GM19239 (cell line): ENCODE measurements at regions not wholly inside any gene's neighbourhood (a gene's known extent, or its start where the extent isn't known, plus 50 kb on each side); places are given as distances from the start of the nearest gene placed in this dataset.

Experiments
- DNase-seq: peaks from one replicate; pipeline ENCODE4 v3.0.0; 2011; ENCODE audit warnings: low spot score; ENCODE audit not compliant: insufficient read length
- FAIRE-seq: peaks from 2 replicates; lab custom pipeline; 2011; peaks lifted over from hg19 to GRCh38; lab: Jason Lieb, UNC

DNA sequence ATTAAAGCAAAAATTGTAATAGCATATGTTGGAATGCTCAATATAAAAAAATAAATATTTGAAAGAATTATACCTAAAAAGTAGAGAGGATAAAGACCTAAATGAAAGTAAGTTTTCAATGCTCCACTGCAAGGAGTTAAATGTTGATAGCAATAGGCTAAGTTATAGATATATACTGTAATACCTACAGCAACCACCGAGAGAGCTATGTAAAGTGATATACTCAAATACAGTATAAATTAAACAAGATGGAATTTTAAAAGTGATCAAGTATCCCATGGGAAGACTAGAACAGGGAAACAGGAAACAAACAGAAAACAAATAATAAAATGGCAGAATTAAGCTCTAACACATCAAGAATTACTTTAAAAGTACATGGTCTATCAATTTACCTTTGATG is 73.9 kb downstream of the CASP3 start:
- FAIRE-seq (no peak), DNase-seq (no peak)

DNA sequence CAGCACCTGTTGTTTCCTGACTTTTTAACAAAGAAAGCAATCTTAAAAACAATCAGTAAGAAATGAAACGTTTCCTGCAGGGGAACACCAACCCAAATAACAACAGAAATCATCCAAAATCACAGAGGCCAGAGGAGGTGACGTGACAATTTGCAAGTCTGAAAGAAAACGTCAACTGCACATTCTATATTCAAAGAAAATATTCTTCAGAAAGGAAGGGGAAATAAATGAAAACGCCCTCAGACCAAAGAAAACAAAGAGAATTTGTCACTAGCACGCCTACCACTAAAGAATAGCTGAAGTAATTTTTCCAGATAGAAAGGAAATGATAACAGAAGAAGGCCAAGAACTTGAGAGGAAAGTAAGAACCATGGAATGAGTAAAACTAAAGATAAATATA is 74.4 kb downstream of the CASP3 start:
- no peak for DNase-seq
- peak; percentile 44 for FAIRE-seq

DNA sequence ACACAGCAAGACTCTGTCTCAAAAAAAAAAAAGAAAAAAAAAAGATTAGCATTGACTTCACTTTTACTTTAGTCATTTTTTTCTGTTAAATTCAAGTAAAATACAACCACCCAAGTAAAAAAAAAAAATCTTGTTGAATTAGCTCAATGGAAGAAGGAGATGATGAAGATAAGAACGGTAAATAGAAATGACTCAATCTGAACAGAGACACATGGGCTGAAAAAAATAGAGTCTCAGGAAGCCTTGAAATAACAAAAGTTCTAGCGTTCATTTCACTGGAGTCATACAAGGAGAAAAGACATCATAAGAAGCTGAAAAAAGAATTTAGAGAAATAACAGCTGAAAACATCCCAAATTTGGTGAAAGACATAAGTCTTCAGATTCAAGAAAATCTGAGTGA is 75.5 kb downstream of the CASP3 start:
- FAIRE-seq (peak; percentile 4), DNase-seq (no peak)

DNA sequence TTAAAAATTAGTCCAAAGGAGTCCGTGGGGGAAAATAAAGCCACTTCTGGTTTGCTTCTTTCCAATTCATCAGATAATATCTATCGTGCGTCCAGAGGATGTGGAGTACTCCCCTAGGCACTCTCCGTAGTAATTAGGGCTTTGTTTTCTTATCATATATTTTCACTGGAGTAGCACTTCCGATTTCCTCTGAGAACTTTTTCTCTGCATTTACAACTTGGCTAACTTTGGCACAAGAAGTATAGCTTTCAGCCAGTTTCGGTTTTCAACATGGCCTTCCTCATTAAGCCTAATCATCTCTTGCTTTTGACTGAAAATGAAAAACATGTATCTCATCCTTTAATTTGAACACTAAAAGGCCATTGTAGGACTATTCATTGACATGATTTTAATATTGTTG is 80.5 kb downstream of the CASP3 start:
- FAIRE-seq: no peak
- no peak for DNase-seq

DNA sequence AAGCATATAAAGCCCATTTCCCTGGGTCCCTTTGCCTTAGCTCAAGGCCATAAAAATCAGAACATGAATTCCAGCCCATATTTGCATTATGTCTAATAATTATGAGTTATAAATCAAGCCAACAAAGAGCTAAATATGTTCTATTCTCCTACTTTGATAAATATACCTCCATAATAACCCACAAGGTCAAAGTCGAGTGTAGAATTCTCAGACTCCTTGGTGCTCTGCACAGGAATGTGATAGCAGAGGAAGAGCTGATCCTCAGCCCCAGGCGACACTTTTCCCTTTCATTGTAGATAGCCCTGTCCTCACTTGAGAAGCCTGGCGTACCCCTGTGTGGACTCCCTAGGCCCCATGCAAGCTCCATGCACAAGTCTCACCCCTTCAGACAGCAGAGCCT is 85.6 kb downstream of the CASP3 start:
- DNase-seq (no peak), FAIRE-seq (no peak)

DNA sequence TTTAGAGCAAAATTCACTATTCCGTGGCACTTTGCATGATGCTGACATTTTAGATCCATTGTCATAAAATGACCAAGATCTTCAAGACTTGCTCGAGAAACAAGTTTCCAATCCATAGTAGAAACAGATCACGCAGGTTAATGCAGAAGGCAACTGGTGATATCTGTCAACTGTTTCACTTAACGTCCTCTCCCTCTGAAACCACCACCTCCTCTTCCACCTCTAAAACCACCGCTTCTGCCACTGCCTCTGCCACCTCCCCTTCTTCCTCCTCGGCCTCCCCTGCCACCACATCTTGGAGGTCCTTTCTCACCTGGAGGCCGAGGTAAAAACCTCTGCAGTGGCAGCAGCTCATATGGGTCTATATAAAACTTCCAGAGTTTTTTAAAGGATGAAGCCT is 84.6 kb upstream of the IRF2 start:
- DNase-seq (no peak), FAIRE-seq (no peak)

DNA sequence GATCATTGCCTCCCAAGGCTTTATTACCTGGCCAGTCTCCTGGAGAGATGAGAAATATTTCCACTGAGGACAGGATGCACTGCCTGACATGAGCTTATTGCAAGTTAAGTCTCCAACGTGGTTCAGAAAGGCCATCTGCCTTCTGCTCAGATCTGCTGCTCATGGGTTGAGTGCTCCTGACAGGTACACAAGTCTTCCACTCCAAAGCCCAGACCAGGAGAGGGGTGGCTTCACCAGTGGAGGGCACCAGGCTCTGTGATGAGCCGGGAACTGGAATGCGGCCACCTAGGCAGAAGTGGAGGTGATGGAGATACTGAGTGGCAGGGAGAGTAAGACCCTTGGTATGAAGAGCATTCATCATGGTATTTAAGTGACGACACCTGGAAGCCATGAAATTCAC is 79.5 kb upstream of the IRF2 start:
- DNase-seq: no peak
- FAIRE-seq: no peak

DNA sequence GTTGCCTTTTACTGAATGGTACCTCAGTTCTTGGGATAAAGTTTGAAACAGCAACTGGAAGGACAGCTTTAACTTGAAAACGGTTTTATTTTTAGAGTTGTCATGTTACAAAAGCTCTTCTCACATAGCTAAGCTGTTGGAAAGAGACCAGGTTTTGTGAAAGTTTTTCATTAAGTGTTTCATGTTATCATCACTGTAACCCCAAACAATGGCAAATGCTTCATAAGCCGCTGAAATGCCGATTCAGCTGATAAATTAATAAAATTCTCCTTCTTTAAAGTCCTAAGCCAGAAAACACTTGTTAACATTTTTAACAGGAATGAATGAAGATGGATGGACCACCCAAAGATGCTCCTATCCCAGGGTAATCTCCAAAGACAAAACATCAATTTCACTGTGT is 76.1 kb upstream of the IRF2 start:
- FAIRE-seq: no peak

DNA sequence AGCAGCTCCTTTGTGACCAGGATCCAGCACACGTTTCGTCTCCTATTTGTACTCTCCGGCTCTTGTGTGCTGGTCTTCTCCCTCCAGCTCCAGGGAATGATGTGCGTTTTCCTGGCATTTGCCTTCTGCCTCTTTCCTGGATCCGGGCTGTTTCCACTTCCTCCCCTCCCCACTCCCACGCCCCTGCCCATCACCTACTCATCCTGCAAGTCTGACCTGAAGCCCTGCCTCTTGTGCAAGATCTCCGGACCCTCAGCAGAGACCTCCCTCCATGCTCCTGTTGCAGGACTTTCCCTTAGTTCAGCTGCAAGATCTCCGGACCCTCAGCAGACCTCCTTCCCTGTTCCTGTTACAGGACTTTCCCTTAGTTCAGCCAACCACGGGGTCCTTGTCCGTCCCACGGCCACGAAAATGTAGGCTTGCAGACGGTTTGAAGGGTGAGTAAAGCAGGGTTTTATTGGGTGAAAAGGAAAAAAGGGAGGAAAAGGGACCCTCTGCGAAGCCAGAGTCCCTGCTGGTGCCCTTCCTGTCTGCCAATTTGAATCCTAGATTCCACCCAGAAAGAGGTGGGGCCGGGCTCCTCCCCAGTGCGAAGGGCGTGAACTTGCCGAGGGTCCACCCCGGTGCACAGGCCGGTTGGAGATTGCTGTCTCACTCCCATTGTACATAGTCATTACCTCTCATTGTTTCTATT is 74.4 kb upstream of the IRF2 start:
- FAIRE-seq (peak; percentile 49), DNase-seq (no peak)

More for the DNA sequence above, 76.1 kb upstream of the IRF2 start:
- no peak for DNase-seq

DNA sequence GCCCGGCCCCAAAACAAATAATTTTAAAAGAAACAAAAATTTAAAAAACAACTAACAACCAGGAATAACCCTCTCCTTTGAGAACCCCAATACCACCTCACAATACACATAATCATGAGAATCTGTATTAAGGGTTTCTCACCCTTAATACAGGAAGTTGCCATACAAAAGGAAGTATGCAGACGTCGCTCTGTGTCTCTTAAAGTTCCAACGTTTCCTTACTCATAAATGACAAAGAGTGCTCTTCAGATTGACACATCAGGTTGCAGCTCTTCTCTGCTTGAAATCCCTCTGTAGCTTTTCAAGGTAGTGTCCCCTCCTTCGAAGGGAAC is 73.9 kb upstream of the IRF2 start:
- FAIRE-seq (no peak), DNase-seq (no peak)

DNA sequence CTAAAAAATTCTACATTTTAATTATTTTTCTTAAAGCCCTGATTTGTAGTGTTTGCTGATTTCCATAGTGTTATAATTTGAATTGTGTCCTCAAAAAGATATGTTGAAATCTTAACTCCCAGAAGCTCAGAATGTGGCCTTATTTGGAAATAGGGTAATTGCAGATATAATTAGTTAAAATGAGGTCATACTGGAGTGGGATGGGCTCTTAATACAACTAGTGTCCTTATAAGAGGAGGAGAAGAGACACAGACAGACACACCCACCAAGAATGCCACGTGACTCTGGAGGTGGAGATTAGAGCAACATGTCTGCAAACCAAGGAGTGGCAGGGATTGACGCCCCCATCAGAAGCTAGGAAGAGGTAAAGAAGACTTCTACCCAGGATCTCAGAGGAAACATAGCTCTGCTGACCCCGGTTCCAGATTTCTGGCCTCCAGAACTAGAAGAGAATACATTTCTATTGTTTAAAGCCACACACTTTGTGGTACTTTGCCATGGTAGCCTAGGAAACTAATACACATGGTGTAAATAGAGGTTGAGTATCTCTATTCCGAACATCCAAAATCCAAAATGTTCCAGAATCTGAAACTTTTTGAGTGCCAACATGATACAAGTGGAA is 70.5 kb upstream of the IRF2 start:
- no peak for DNase-seq
- no peak for FAIRE-seq

DNA sequence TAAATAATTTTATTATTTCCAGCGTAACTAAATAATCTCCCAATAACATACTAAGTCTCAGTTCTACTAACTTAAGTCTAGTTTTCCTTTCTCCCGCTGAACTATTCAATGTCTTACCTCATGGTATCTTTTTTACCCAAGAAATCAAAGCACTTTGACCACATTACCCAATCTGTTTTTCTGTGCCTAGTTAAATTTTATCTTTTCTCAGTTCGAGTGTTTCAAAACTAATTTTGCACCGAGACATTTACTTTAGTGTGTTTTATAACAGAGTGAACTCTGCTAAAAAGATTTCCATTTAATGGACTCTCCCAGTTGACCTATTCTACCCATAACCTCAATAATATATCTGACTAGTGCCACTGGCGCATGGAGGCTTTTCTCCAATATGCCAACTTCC is 67.6 kb upstream of the IRF2 start:
- FAIRE-seq (no peak), DNase-seq (no peak)

DNA sequence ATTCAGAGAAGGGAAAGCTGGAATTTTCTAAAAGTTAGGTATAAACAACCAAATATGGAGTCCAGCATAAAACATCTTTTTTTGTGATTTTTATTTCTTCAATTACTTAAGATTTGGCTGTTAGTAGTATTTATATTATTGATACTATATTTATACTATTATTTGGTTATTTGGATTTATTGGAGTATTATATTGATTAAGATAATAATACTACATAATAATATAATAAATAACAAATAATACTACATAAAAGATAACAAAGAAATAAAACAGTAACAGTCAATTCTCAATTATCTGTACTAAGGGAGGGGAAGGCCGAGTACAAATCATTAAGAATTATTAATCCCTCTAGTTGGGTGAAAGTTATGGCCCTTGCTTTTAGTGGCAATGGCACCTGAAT is 66.0 kb upstream of the IRF2 start:
- DNase-seq (no peak), FAIRE-seq (no peak)

DNA sequence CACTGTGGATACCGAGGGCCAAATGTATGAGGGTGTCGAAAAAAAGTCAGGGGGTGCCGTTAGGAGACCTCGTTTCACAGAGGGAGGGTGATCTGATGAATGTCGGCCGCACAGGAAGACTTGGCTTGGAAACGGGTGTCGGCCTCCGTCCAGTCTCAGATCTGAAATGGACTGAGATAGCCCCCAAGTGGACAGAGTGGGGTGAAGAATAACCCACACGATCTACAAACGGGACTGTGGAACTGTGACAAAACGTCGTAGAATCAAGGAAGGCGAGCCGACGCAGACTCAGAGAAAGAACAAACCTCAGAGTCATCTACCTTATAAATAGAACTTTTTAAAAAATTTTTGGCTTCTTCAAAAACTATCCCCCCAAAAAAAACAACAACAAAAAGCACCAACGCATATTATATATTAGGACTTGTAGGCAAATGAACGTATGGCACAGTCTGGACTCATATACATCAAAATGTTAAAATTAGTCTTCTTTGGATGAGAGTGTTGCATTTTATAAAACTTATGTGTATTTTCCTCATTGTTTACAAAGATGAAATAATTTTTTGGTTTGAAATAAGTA is 63.8 kb upstream of the IRF2 start:
- DNase-seq: peak; percentile 38
- FAIRE-seq: no peak

DNA sequence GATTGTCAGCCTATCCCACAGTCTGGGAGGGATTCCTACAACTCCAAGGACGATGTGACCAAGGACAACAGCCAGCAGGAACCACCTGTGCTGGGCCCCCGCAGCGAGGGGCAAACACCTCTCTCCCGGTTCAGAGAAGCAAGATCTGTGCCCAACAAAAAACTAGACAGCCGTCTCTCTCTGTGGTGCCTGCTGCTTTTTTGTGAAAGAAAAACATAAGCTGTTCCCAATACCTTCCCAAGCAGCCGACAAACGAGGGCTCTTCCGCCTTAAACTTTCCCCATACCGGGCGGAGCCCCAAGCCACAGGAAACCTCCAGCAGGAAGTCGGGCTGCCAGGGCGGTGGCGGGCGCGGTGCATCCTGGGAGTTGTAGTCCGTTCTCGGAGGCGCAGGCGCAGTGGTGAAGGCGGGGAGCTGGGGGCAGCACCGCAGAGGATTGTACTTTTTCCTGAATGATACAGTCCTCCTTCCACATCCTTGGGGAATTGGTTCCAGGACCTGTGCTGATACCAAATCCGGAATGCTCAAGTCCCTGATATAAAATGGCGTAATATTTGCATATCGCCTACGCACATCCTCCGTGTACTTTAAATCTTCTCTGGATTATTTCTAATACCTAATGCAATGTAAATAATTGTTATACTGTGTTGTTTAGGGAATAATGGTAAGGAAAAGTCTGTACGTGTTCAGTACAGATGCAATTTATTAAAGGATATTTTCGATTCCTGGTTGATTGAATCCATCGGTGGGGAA is 63.1 kb upstream of the IRF2 start:
- DNase-seq (no peak), FAIRE-seq (peak; percentile 100)

DNA sequence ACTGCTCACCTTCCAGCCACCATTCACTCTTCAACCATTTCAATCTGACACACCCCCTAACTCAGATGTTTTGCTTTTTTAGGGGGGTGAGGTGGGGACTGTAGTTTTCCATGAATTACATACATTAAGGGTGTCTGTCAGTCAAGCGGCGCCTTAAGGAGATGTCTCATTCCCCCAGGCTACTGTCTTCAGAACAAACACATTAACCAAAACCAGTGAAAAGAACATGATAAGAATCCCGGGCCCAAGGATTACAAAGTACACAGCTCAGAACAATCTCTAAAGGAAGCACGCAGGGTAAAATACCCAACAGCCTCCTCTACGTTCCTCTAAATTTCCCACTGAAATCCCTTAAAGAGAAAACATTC is 62.5 kb upstream of the IRF2 start:
- DNase-seq: no peak

DNA sequence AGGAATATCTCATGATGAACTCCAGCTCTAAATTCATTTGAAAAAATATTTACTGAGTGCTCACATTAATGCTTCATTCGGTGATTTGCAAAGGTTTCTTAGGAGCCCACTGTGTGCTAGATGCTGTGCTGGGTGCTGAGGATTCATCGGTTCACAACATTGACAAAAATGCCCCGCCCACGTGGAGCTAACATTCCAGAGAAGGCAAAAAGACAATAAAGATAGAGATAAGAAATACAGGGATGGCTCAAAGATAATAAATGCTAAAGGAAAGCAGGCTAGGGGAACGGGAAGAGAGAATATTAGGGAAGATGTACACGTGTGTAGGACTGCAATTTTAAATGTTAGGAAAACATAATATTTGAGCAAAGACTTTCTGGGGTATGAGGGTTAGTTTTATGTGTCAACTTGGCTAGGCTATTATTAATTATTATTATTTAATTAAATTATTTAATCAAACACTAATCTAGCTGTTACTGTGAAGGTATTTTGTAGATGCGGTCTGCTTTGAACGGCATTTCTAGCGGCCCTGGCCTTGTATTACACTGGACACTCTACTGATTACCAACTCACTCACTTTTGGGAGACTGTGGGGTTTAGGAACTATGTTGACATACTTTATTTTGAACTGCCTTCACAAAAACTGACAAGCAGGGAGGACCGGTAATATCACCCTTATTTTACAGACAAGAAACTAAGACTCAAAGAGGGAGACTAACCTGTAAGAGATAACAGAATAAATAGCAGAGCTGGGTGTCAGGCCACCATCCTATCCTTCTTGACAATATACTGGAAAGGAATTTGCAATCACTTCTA is 61.9 kb upstream of the IRF2 start:
- no peak for DNase-seq
- FAIRE-seq: no peak

More for the DNA sequence above, 62.5 kb upstream of the IRF2 start:
- FAIRE-seq: no peak

DNA sequence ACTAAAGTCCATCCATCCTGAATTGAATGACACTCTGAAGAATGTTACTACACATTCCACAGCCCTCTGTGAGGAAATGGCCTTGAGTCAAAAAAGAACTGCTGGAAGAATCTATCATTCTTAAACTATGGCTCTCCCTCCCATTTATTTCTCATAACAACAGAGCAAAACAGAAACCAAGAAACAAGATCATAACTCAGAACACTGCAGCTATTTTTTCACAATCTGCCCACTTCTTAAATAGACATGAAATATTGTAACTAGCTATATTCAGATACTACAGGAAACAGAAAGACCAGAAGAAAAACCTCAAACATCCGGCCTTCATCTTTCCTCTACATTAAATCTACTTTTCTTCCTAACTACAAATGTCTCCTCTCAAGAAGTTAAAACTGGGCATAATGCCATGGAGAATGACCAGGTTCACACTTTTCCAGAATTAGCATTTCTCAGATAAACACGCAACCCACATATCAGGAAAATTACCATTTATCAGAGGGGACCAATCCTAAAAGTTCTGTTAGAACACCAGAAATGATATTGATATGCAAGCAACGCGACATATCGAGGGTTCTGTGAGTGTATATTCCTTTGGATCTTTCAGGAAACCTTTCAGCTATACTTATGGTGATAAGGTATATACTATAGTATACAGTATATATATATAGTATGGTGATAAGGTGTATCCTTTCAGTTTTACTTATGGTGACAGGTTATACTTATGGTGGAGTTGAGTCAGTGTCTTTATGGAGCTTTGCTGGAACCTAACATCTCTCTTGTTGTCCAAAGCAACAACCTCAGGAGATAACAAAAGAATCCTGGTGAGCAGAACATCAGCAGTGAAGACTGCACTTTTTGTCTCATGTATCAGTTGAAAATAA is 60.4 kb upstream of the IRF2 start:
- FAIRE-seq: peak; percentile 98

DNA sequence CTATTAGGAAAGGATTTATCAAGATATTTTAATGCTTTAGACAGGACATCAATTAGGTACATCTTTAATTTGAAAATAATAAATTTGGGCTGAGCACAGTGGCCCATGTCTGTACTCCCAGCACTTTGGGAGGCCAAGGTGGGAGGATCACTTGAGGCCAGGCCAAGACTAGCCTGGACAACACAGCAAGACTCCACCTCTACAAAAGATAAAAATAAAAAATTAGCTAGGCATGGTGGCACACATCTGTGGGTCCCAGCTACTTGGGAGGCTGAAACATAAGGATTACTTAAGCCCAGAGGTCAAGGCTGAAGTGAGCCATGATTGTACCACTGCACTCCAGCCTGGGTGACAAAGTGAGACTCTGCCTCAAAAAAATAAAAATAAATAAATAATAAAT is 59.6 kb upstream of the IRF2 start:
- no peak for DNase-seq

More for the DNA sequence above, 60.4 kb upstream of the IRF2 start:
- DNase-seq: peak; percentile 35

DNA sequence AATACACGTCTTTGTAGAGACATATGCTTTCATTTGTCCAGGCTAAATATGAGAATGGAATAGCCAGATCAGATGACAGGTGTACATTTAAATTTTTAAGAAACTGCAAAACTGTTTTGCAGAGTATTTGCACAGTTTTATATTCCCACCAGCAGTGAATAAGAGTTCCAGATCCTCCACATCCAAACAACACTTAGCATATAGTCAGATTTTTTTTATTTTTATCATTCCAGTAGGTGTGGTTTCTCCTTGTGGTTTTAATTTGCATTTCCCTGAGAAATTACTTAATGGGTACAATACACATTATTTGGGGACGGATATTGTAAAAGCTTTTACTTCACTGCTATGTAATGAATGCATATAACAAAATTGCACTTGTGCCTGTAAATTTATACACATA is 56.7 kb upstream of the IRF2 start:
- DNase-seq: no peak
- no peak for FAIRE-seq

More for the DNA sequence above, 59.6 kb upstream of the IRF2 start:
- peak; percentile 8 for FAIRE-seq
